Hematopoietic multipotent progenitor cell treated with erythropoietin and hydrocortisone succinate and interleukin-3 and kit ligand, for 17 days (in vitro differentiated cells): ENCODE measurements at regions not wholly inside any gene's neighbourhood (a gene's known extent, or its start where the extent isn't known, plus 50 kb on each side); places are given as distances from the start of the nearest gene placed in this dataset.

Source experiments
- DNase-seq: peaks from one replicate; pipeline ENCODE4 v3.0.0-alpha.2; 2015; ENCODE audit warnings: low spot score

DNA sequence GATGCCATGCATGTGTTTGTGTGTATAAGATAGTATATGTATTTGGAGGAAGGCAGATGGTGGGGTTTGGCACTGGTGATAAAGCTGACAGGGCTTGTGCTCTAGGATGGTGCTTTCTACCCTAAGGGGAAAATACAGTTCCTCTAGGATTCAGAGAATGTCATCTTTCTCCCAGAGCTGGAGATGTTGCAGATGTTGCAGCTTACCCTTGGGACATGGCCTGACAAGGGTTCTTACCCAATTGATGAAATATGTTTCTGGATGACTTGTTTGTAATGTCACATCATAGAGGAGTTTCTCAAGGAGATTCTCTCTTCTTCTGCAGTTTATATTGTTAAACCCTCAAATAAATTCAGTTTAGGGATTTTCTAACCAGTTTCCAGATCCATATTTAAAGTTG lies 52.5 kb upstream of the PITX2 start:
- no peak for DNase-seq

DNA sequence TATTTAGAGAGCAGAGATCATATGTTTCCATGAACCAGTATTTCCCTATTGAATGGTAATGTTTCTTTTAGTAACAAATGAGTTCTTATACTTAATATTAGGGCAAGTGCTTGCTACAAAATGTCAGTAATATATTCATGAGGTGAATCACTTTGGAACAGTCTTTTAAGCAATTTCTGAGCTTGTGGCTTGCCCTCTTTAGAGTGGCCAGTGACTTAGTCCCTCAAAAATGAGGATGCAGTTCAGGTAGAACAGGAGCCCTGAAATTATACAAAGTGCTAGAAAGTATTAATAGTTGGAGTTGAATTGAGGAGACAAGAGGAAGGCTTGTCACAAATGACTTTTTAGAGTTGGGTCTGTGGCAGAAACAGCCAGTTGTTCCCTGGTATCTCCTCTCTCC lies 53.4 kb upstream of the PITX2 start:
- no peak for DNase-seq

DNA sequence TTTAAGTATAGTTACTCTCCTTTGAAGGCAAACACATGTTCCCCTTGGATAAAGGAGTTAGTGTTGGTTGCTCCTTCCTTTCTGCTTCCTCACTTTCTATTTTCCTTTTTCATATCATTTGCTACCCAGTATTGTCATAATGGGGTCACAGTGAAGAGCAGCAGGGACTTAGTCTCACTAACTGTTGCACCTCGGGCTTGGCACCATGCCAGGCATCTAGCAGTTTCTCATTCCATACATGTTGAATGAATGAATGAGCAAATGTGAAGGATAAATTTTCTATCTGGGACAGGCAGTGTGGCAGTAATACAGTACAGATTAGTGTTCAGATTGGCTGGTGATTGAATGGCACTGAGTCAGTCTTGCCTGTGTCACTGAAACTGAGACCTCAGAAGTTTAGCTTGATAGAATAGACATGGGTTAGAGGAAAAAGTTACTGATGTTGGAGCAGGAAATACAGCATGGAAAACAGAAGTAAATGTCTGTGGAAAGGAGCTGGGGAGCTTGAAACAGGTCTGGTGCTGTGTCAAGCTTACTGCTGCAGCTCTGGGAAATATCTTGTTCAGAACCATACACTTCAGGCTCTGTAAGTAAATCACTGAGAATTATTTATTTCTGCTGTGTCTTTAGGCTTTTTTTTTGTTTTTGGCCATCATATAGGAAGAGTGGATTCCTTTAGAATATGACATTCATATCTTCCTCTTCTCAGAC lies 55.8 kb upstream of the PITX2 start:
- no peak for DNase-seq

DNA sequence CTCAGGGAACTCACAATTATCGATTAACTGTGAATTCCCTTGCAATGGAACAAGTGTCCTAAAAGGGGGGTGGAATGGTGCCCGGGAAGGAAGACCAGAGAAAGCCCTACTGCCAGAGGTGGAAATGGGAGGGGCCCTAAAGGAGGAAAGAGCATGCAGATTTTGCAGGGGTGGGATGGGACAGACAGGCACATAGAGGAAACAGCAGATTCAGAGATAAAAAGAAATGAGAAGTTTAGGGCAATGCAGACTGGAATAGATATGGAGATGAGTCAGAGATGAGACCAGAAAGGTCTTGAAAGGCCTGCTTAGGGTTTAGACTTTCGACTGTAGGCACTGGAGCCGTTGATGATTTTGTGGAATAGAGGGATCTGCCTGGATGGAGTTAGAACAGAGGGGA lies 57.4 kb upstream of the PITX2 start:
- DNase-seq, result no peak

DNA sequence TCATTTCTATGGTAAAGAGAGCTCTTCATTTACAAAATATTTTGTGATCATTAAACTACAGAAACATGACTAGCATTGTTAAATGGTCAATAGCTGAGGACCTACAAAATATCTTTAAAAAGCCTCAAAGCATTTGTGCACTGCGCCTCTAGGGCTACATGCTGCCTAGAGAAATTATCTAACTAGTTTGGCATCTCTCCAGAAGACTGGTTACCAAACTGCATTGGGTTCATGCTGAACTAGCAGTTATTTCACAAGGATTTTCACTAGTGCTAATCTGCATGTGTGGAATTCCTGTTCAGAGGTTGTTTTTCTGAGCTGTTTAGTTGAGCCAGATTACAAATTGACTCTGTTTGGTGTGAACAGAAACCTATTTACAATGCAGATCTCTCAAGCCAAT lies 58.5 kb upstream of the PITX2 start:
- DNase-seq, result no peak

DNA sequence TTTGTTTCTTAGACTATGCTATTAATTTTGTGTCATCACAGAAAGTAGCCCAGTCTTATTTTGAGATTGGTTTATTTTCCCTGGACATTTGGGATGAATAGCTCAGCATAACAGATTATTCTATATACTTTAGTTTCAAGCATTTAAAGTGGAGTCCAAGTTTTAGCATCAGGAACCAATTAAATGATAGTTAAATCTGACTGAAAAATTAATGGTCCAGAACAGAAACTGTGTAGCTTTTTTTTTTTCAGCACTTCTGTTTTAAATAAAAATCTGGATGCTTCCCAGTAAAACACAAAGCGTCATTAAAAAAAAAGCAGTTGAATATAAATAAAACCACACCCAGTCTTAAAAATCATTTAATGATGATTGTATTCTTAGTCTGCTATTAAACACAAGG lies 59.4 kb upstream of the PITX2 start:
- DNase-seq, result no peak

DNA sequence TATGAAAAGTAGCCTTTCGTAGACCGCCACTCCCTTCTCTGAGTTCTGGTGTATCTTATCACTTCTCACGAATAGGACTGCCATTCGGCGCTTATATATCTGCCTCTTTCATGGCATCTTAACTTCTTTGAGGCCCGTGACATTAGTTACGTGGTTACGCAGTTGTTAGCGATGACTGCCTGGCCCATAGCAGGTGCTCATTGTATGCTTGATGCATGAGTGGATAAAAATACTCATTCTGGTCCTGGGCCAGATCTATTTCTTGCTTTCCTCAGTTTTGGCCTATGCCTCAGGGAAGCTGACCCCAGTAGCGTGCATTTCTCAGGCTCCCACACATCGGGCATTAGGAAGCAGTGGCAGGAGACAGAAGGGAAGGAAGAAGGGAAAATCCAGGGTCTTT lies 60.7 kb upstream of the PITX2 start:
- no peak for DNase-seq

DNA sequence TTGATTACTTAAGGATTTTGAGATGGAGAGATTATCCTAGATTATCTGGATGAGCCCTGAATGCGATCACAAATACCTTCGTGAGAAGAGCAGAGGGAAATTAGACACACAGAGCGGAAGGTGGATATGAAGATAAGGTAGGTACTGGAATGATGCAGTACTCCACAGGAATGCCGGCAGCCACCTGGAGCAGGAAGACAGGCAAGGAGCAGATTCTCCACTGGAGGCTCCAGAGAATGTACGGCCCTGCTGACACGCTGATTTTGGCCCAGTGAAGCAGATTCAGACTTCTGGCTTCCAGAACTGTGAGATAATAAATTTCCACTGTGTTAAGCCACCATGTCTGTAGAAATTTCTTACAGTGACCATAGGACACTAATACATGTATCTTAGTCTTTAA lies 79.4 kb upstream of the PITX2 start:
- no peak for DNase-seq

DNA sequence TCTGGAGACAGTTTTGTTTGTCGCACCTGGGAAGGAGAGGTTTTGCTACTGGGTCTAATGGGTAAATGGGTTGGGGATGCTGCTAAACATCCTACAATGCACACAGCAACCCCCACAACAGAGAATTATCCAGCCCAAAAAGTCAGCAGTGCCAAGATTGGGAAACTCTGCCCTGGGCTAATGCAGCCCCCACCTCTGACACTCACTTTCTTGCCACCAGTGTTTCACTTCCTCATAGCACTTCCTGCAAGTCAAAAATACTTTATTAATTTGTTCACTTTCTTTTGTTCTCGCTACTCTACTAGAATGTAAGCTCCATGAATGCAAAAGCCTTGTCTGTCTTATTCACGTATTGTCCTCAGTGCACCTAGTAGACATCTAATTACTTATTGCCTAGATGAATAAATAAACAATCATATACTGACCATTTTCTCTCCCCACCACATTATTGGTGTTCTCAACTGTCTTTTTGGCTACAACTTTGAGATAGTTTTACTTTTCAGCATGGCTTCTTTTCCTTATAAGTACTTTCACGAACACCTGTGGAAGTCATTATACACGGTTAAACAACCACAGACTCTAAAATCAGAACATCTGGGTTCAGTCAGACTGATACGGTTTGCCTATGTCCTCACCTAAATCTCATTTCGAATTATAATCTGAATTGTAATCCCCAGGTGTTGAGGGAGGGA lies 82.0 kb upstream of the PITX2 start:
- no peak for DNase-seq

DNA sequence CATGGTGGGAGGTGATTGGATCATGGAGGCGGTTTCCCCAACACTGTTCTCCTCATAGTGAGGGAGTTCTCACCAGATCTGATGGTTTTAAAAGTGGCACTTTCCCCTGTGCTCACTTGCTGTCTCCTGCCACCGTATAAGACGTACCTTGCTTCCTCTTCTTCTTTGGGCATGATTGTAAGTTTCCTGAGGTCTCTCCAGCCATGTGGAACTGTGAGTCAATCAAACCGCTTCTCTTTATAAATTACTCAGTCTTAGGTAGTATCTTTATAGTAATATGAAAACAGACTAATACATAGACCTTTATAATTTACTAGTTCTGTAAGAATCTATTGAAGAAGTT lies 82.5 kb upstream of the PITX2 start:
- no peak for DNase-seq

DNA sequence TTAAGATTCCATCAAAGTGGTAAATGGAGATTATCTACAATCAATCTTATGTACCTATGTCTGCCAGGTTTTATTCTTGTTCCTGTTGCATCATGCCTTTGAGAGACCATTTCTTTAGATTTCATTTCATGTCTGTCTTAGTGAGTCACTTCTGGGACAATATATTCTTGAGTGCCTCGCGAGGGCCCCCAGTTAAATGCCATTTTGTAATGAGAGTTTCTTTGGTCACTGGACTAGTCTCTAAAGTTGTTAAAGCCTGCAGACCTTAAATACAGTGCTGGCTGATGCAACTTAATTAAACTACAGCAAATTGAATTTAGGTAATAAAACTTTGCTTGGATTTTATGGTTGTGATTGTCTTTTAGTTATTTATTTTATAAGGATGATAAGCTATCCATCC lies 87.2 kb upstream of the PITX2 start:
- no peak for DNase-seq

DNA sequence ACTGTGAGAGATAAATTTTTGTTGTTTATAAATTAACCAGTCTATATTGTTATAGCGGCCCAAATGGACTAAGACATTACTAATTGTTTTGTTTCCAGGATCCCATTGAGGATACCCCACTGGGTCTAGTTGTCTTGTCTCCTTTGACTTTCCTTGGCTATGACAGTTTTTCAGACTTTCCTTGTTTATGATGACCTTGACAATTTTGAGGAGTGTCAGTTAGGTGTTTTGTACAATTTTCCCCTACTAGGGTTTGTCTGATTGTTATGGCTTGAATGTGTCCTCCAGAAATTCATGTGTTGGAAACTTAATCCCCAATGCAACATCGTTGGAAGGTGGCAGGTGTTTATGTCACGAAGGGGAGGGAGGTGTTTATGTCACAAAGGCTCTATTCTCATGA lies 89.6 kb upstream of the PITX2 start:
- DNase-seq, result no peak

DNA sequence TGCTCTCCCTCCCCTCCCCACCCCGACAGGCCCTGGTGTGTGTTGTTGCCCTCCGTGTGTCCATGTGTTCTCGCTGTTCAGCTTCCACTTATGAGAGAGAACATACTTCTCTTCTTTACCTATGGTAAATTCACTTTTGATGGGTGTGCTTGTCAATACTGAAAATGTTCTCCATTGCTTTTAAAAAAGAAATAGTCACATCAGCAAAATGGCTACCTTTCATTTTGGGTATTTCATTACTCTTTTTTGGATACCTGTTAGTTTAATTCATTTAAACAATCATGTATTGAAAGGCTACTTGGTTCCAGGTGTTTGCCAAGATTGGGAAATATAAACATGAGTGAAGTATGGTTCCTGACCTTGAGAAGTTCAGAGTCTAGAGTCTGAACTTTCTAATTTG lies 107.4 kb upstream of the PITX2 start:
- no peak for DNase-seq

DNA sequence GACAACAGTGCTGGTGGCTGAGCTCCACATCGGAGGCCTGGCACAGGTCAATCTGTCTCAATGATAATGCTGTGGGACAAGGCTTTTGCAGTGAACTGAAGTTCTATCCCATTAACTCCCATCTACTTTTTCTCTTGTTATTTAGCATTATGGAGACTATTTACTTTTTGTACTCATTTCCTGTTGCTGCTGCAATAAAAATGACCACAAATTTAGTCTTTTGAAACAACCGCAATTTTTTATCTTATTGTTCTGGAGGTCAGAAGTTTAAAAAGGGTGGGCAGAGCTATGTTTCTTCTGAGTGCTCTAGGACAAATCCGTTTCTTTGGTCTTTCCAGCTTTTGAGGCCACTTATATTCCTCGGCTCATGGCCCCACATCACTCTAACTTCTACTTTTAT lies 111.0 kb upstream of the PITX2 start:
- no peak for DNase-seq

DNA sequence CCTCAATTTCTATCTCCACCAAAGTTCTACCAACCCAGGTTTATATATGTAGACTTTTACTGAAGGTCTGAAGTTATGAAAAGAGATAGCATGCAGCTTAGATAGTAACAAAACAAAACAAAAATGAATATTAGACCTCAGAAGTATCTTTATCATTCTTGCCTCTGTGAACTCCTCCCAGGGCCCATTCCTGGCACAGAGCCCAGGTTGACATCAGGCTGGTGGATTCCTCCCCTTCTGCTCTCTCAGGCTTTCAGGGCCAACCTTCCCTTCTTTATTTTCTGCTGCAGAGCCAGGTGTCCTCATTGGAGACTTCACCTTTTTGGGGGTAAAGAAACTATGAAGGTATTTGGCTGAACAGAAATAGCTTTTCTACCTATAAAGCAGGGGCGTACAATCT lies 112.8 kb upstream of the PITX2 start:
- DNase-seq, result no peak

DNA sequence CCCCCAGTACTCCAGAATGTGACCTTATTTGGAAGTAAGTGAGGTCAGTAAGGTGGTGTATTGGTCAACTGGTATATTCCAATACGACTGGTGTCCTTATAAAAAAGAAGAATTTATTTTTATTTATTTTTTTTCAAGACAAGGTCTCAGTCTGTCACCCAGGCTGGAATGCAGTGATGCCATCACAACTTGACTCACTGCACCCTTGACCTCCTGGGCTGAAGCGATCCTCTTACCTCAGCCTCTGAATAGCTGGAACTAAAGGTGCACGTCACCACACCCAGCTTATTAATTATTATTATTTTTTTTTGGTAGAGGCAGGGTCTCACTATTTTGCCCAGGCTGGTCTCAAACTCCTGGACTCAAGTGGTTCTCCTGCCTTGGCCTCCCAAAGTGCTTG lies 115.1 kb upstream of the PITX2 start:
- DNase-seq, result no peak

DNA sequence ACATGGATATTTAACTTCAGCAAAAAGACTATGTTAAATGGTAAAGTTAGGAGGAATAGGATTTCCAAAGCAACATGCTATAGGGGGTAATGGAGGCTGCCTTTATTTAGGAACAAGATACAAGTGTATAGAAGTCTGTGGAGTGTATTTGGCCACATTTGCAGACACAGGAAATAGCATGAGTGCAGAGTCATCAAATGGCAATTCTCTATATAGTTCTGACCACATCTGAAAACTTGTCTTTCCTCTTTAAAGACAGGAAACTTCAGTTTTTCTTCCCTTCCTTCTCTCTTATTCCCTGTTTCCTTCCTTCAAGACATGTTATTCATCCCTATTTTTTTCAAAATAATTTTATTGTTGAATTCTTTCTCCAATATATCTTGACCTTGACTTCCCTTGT lies 119.3 kb upstream of the PITX2 start:
- no peak for DNase-seq

DNA sequence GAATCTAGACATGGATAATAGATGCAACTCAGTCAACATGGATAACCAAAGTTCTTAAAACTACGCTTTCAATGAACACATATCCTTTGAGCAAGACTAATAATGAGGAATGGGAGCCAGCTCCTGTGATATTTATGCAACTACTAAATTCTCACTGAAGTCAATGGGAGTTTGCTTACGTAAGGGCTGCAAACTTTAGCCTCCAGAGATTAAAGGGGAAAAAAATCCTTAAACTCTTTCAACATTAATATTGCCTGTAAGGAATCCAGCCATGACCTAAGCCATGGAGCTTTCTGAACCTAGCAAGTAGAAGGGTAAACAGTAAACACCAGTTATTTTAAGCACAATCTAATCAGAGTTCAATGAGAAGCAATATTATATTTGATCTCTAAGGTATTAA lies 125.2 kb upstream of the PITX2 start:
- no peak for DNase-seq

DNA sequence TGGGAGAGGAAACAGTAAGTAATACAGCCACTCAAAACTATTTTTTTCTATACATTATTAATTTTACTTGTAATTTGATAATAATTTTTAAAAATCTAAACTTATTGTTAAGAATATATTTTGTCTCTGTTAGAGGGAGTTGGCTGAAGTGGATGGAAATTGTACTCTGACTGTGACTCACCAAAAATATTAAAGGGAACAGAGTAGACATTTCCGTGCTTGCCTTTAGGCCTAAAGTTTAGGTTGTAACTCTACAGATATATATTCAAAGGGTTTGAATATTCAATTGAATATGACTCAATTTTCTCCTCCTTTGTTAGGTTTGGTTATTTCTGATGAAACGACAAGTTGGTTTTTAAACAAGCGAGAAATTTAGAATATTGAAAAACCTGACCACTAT lies 128.3 kb upstream of the PITX2 start:
- no peak for DNase-seq

DNA sequence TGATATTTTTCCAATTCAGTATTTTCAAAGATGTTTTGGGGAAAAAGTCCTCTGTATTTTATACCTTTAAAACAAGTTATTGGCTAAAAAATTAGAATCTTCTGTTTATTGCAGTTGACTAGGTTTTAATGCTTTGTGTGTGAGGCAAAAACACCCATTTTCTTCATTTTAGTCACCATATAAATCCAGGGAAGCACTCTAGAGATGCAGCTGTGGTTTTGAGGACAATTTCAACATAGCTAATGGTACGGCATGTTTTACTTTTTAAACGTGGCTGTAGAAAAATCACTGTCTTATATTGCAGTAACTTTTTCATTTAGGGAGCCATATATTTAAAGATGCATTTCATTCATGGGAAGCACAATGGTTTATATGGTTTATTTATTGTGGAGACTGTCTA lies 129.1 kb upstream of the PITX2 start:
- no peak for DNase-seq

DNA sequence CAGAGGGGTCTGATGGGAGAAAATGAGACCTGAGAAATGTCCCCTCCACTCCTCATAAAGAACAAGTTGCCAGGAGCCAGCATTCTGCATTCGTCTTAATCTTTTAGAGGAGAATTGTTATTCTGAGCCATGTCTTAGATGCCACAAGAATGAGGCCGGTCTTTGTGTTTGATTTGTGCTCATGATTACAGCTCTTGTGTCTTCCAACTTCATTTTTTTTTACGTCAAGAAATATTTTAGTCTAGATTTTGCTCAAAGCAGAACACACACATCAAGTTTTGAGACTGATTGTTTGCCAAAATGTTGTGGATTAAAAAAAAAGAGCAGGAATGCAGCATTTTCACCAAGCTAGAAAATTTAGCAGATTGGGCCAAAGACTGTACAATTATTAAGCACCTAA lies 130.6 kb upstream of the PITX2 start:
- no peak for DNase-seq

DNA sequence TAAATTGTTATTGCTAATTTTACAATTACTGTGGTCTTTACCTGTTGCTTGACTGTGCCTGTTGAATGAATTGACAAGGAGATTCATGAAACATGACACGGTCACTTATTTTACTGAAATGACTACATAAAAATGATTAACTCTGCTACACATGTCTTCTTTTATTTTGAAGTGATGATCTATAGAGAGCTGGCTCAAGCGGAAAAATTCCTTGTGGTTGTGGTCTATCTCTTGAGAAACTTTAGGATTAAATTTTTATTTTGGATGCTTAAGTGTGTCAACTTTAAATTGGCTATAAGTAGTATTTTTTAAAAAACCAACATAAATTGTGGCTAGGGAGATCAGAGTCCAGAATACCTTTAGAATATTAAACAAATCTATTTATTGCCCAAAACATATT lies 131.8 kb upstream of the PITX2 start:
- no peak for DNase-seq

DNA sequence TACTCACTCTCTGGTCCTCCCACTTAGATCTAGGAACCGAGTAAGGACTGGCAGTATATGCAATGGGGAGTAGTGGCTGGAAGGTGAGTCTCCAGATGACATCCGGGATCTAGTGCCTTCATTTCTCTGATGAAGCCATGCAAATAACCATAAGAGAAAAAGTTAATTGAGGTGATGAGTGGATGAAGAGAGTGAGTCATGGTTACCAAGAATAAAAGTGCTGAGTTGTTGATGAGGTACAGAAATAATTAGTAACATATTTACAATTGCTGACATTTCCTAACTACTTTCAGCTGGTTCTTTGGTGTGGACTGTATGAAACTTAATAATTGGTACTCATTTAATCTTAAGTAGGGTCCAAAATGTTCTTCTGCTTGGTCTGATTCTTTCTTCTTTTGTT lies 146.7 kb upstream of the PITX2 start:
- DNase-seq, result no peak

DNA sequence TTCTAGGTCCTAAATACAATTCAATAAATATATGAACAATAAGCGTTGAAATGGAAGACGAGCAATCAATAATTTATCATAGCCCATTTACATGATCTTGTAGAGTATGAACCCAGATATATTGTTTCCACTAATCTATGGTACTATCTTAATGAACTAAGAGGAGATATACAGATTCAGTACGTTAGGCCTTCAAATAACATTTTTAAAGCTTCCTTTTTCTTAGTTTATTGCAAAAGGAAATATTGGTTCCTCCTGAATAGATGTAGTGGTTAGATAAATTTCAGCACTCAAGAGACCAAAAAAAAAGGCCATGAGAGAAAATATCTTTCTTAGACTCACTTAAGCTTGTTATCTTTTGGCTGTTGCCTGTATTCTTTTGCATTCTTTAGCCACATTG lies 147.5 kb upstream of the PITX2 start:
- no peak for DNase-seq
